B cell (primary cell): ENCODE measurements at regions not wholly inside any gene's neighbourhood (a gene's known extent, or its start where the extent isn't known, plus 50 kb on each side); places are given as distances from the start of the nearest gene placed in this dataset.

ENCODE experiments used
- ATAC-seq: fragments of 200-7000 bp; cut with Tn5 transposase; one replicate; pipeline ENCODE4 v1.10.0; 2021; ENCODE audit warnings: low read depth, mild to moderate bottlenecking, moderate number of reproducible peaks, moderate library complexity
- CTCF ChIA-PET: fragments of 350-600 bp; sonication (Branson Sonifier 250); formaldehyde crosslinking; loops from one replicate; lab custom pipeline; 2021; ENCODE audit warnings: antibody characterized with exemption, inconsistent platforms; lab: Charles Lee
- POLR2A ChIA-PET: fragments of 350-600 bp; sonication (Branson Sonifier 250); formaldehyde crosslinking; loops from one replicate; lab custom pipeline; 2021; ENCODE audit warnings: antibody characterized with exemption; lab: Charles Lee
- DNase-seq: peaks from one replicate; pipeline ENCODE4 v3.0.0; 2013
- H2AFZ ChIP-seq: 2 replicates; pipeline ENCODE4 v1.6.1; 2012; ENCODE audit warnings: mild to moderate bottlenecking, low read depth, low read length; ENCODE audit not compliant: insufficient read depth, poor library complexity, severe bottlenecking
- H3K27ac ChIP-seq, 2 donors: 1 replicate in 1 of 2; 2 replicates in 1 of 2; pipeline ENCODE4 v1.5.1; 2012 to 2013; ENCODE audit warnings: low read length in 2 of 2, mild to moderate bottlenecking in 2 of 2, moderate library complexity in 1 of 2
- H3K27me3 ChIP-seq, 4 experiments: fragments of 200-600 bp in 1 of 4; sonication (generic) in 1 of 4; replicated peaks in 1 of 4; 1 replicate in 2 of 4; 2 replicates in 2 of 4; pipeline versions ENCODE4 v1.6.1 to v1.7.0; 2013 to 2016; ENCODE audit warnings: low read length in 3 of 4, mild to moderate bottlenecking in 2 of 4, mixed read lengths in 1 of 4, moderate library complexity in 1 of 4; ENCODE audit not compliant: insufficient read depth in 4 of 4, control insufficient read depth in 3 of 4; ENCODE audit errors: control extremely low read depth in 1 of 4
- H3K36me3 ChIP-seq, 2 experiments: replicated peaks in 1 of 2; 1 replicate in 1 of 2; 2 replicates in 1 of 2; pipeline versions ENCODE4 v1.6.1 to v1.7.1; 2013; ENCODE audit warnings: low read length in 1 of 2; ENCODE audit not compliant: insufficient read depth in 2 of 2, control insufficient read depth in 1 of 2; ENCODE audit errors: control extremely low read depth in 1 of 2, extremely low read depth in 1 of 2
- H3K4me1 ChIP-seq, 2 donors: fragments of 200-600 bp in 1 of 2; sonication (generic) in 1 of 2; 1 replicate in 1 of 2; 2 replicates in 1 of 2; pipeline versions ENCODE4 v1.5.1 to v1.6.1; 2013 to 2017; ENCODE audit warnings: low read length in 2 of 2; ENCODE audit not compliant: control insufficient read depth in 2 of 2, insufficient read depth in 2 of 2
- H3K4me2 ChIP-seq: replicated peaks from 2 replicates; pipeline ENCODE3; 2012; ENCODE audit warnings: mild to moderate bottlenecking, low read depth, low read length; ENCODE audit not compliant: poor library complexity, severe bottlenecking
- H3K4me3 ChIP-seq, 5 experiments: fragments of 200-600 bp in 1 of 5; sonication (generic) in 1 of 5; 1 replicate in 3 of 5; 2 replicates in 2 of 5; pipeline versions ENCODE4 v1.5.1 to v1.7.0; 2011 to 2016; ENCODE audit warnings: low read length in 4 of 5, mild to moderate bottlenecking in 4 of 5, low read depth in 2 of 5, control low read depth in 1 of 5, moderate library complexity in 1 of 5; ENCODE audit not compliant: insufficient read depth in 1 of 5; ENCODE audit errors: control extremely low read depth in 1 of 5, extremely low read depth in 1 of 5
- H3K79me2 ChIP-seq: fragments of 200-600 bp; sonication (generic); one replicate; pipeline ENCODE4 v1.6.0; 2016; ENCODE audit warnings: low read length; ENCODE audit not compliant: control insufficient read depth, insufficient read depth
- H3K9ac ChIP-seq: fragments of 200-600 bp; sonication (generic); 2 replicates; pipeline ENCODE4 v1.6.1; 2017; ENCODE audit warnings: mild to moderate bottlenecking, low read length, moderate library complexity
- H3K9me3 ChIP-seq, 3 donors: one replicate each; pipeline versions ENCODE4 v1.6.1 to v1.7.1; 2013; ENCODE audit warnings: low read length in 2 of 3; ENCODE audit not compliant: control insufficient read depth in 2 of 3, insufficient read depth in 1 of 3; ENCODE audit errors: control extremely low read depth in 1 of 3
- H4K20me1 ChIP-seq: 2 replicates; pipeline ENCODE4 v1.6.0; 2012; ENCODE audit warnings: mild to moderate bottlenecking, low read length; ENCODE audit not compliant: insufficient read depth, control insufficient read depth, poor library complexity, severe bottlenecking
- H3K27ac Mint-ChIP-seq: one replicate; pipeline ENCODE4 v1.8.0; 2021; ENCODE audit warnings: mixed read lengths
- H3K27me3 Mint-ChIP-seq: one replicate; pipeline ENCODE4 v1.8.0; 2021; ENCODE audit warnings: mixed read lengths
- H3K4me1 Mint-ChIP-seq: one replicate; pipeline ENCODE4 v1.8.0; 2021; ENCODE audit warnings: mixed read lengths
- H3K4me3 Mint-ChIP-seq: one replicate; pipeline ENCODE4 v1.8.0; 2021; ENCODE audit warnings: mixed read lengths
- H3K9me3 Mint-ChIP-seq: one replicate; pipeline ENCODE4 v1.8.0; 2022; ENCODE audit warnings: mixed read lengths; ENCODE audit not compliant: insufficient read depth
- CTCF ChIP-seq: fragments of 200-600 bp; IDR thresholded peaks from one replicate; pipeline ENCODE4 v1.8.0; 2022; ENCODE audit warnings: antibody characterized with exemption, mild to moderate bottlenecking
- EZH2 ChIP-seq: IDR thresholded peaks from 2 replicates; pipeline ENCODE4 v1.6.1; 2012; ENCODE audit warnings: borderline replicate concordance, low read depth, mild to moderate bottlenecking, moderate library complexity, low read length; ENCODE audit not compliant: insufficient read depth, poor library complexity, severe bottlenecking
- WGBS: methylation state at CpG from one replicate; pipeline ENCODE4 v1.1.5; 2013; ENCODE audit warnings: missing lambda C conversion rate; ENCODE audit not compliant: insufficient coverage; 5-methylcytosine and 5-hydroxymethylcytosine counted together
- intact Hi-C: fragments of 100-400 bp; cut with micrococcal nuclease; formaldehyde crosslinking; loops from one replicate; pipeline ENCODE4 v1.10.0; 2022

GRCh38 chr7:73973091-73973490 lies 54.9 kb upstream of the ELN start:
- DNase-seq (peak; percentile 1), ATAC-seq (no peak)
- H3K9me3 ChIP-seq, result peaks cover 0 to under 1% (median 0%) of the 10 kb centered on the region in 3 donors
- H3K4me3 ChIP-seq, result no peak overlapping the region
- no peak overlapping the region for H3K9ac ChIP-seq
- no peak overlapping the region for H2AFZ ChIP-seq
- H3K4me1 ChIP-seq, result no peaks in the 10 kb centered on the region
- no peak overlapping the region for H3K4me3 Mint-ChIP-seq
- WGBS, result 95% methylated on average over 6 of the region's 6 CpGs
- ChIA-PET POLR2A (no interaction called here), CTCF (interaction anchor here (0.6 kb wide), 1 partner anchor 1827 kb away, joined by 3 read pairs; no protein-coding TSS in a partner anchor)
- TF ChIP-seq CTCF (no peak), EZH2 (no peak)
- no peaks in the 10 kb centered on the region for H3K36me3 ChIP-seq
- H3K9me3 Mint-ChIP-seq, result no peaks in the 10 kb centered on the region
- intact Hi-C loops, result no loop called here
- no peaks in the 10 kb centered on the region for H3K79me2 ChIP-seq
- H3K27me3 Mint-ChIP-seq, result peaks cover 6% of the 10 kb centered on the region
- H4K20me1 ChIP-seq, result no peaks in the 10 kb centered on the region
- H3K27ac Mint-ChIP-seq, result no peak overlapping the region
- no peaks in the 10 kb centered on the region for H3K27me3 ChIP-seq
- peaks cover 9% of the 10 kb centered on the region for H3K4me1 Mint-ChIP-seq
- H3K27ac ChIP-seq, result no peak overlapping the region
- no peak overlapping the region for H3K4me2 ChIP-seq

GRCh38 chr7:73974101-73974947 lies 53.6 kb upstream of the ELN start:
- H3K9me3 Mint-ChIP-seq, result no peaks in the 10 kb centered on the region
- CTCF ChIA-PET, result no interaction called here
- ATAC-seq (no peak), DNase-seq (no peak)
- Histone ChIP-seq H3K9me3 (no peaks in the 10 kb centered on the region), H3K9ac (no peak overlapping the region), H3K27ac (no peak overlapping the region), H3K4me2 (no peak overlapping the region), H3K79me2 (no peaks in the 10 kb centered on the region), H3K4me1 (peaks cover 4 to 7% of the 10 kb centered on the region in 2 donors), H3K36me3 (no peaks in the 10 kb centered on the region), H2AFZ (no peak overlapping the region), H3K27me3 (no peaks in the 10 kb centered on the region), H3K4me3 (no peak overlapping the region), H4K20me1 (no peaks in the 10 kb centered on the region)
- peaks cover 14% of the 10 kb centered on the region for H3K4me1 Mint-ChIP-seq
- POLR2A ChIA-PET, result no interaction called here
- TF ChIP-seq EZH2 (no peak), CTCF (no peak)
- H3K27me3 Mint-ChIP-seq, result peaks cover 6% of the 10 kb centered on the region
- no peak overlapping the region for H3K27ac Mint-ChIP-seq
- no peak overlapping the region for H3K4me3 Mint-ChIP-seq
- intact Hi-C loops, result no loop called here
- 97% methylated on average over 23 of the region's 23 CpGs for WGBS
